ENCODE measurements at regions not wholly inside any gene's neighbourhood (a gene's known extent, or its start where the extent isn't known, plus 50 kb on each side); places are given as distances from the start of the nearest gene placed in this dataset.
"Not testable (repeated sequence)": the region's sequence is repeated elsewhere in the genome, so short reads cannot be mapped to it uniquely, and the experiment has no call there.

DNA sequence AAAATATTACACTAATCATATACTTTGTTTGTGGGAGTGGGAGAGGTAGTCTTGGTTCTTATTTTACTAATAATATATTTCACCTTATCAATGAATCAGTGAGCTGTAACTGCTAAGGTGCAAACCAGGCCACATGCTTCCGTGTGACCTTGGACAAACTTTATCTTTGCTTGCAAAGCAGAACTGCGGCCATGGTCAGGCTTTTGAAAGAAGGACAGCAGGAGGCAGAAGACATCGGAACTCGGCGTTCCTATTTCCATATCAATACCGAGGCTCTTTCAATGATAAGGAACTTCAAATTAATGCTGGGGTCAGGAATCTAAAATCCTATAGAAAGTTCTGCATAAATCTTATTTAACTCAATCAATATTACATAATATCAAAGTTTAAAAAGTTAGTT, 491.9 kb upstream of the PFKP start:
- no peak for DNase-seq (ENCODE audit: low read depth)

GRCh38 chr10:2572611-2573010, 494.7 kb upstream of the PFKP start:
- no peak for DNase-seq (ENCODE audit: low read depth)

- DNase-seq (ENCODE audit: low read depth): no peak
These were observed 510.5 kb upstream of the PFKP start for GRCh38 chr10:2556883-2557282.

GRCh38 chr10:2548071-2548470, 519.3 kb upstream of the PFKP start:
- DNase-seq (ENCODE audit: low read depth): no peak

- no peak for DNase-seq (ENCODE audit: low read depth)
These were observed 519.7 kb upstream of the PFKP start for GRCh38 chr10:2547606-2548005.

DNA sequence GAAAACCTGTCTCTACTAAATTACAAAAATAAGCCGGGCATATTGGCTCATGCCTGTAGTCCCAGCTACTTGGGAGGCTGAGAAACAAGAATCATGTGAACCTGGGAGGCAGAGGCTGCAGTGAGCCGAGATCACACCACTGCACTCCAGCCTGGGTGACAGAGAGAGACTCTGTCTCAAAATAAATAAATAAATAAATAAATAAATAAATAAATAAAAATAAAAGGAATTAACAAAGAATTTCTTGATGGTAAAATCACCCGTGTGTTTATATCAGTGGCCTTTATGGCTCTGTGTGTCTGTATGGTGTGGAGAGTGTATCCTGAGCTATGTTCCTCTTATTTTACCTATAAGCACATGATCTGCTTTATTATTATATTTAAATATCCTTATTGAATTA, 520.5 kb upstream of the PFKP start:
- not testable (repeated sequence) for DNase-seq (ENCODE audit: low read depth)

DNA sequence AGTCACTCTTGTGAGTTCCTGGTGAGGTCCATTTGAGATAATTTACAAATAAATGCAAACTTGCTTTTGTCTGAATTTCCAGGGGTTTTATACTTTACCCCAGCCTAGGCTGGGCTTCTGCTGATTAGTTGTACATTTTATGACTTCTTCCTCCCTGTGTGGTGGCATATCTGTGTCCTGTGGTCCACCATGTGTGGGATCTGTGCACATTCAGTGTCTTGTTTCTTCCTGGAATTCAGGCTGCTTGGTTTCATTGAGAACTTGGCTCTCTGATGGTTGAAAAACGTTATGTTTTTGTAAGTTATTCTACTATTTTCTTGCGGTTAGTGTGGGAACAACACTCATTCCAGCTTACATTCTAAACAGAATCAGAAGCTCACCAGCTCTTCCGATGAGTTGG, 523.4 kb upstream of the PFKP start:
- no peak for DNase-seq (ENCODE audit: low read depth)

DNA sequence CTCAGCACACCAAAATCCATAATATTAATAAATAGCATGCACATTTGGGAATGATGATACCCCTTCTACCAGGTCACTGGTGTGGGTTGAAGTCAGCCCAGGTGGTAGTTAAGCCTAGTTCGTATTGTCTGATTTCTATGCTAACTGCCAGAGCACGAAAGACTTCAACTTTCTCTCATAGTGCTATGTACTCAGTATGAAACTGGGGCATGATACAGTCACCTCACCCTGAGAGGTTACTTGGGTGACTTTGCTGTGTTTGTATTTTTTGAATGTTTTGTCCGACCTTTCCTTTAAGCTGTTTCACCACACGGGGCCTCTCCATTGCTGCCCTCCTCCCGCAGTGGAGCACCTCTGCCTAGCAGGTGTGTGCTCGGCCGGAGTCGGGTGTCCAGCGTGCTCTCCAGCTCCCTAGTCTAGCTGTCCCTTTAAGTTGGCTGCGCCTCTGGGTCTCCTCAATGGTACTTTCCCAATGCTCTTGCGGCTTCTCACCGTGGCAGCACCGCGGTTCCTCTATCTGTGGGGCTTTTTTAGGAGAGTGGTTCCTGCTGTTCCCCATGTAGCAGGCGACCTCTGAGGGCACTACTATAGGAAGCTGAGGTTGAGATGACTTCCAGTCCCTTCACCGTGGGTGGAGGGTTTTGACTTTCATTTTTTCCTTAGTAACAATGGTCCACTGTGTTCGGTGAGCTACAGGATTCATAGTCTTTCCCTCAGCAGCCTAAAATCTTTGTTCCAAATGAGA, 524.0 kb upstream of the PFKP start:
- DNase-seq (ENCODE audit: low read depth): no peak

- no peak for DNase-seq (ENCODE audit: low read depth)
These were observed 526.2 kb upstream of the PFKP start for GRCh38 chr10:2541176-2541575.

- DNase-seq (ENCODE audit: low read depth): no peak
These were observed 537.4 kb upstream of the PFKP start for GRCh38 chr10:2529945-2530344.

DNA sequence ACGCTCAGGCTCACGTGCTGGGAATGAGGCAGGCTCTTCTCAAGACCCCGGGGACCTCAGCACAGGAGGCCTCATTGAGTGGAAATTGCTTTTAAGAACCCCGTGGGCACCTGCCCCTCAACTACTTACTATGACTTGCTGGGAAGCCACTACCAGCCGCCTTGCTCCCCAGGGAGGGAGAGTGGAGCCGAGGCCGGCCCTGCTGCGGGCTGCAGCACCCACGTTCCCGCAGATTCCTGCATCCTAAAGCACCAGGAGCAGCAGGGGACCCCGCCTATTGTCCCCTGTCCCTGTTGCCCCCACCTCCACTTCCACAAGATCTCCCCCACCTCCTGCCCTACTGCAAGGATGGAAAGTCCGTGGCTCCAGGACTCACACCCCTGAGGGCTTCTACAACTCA, 541.6 kb upstream of the PFKP start:
- no peak for DNase-seq (ENCODE audit: low read depth)

- no peak for DNase-seq (ENCODE audit: low read depth)
These were observed 548.2 kb upstream of the PFKP start for GRCh38 chr10:2519139-2519538.

- peak; percentile 39 for DNase-seq (ENCODE audit: low read depth)
These were observed 558.2 kb upstream of the PFKP start for GRCh38 chr10:2509081-2509531.

DNA sequence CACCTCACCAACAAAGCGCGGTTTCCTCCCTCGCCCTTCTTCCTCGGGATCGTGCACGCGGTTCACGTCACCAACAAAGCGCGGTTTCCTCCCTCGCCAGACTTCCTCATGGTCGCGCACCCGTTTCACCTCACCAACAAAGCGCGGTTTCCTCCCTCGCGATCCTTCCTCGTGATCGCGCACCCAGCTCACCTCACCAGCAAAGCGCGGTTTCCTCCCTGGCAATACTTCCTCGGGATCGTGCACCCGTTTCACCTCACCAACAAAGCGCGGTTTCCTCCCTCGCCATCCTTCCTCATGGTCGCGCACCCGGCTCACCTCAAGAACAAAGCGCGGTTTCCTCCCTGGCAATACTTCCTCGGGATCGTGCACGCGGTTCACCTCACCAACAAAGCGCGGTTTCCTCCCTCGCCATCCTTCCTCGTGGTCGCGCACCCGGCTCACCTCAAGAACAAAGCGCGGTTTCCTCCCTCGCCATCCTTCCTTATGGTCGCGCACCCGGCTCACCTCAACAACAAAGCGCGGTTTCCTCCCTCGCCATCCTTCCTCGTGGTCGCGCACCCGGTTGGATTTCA, 565.9 kb upstream of the PFKP start:
- DNase-seq (ENCODE audit: low read depth): not testable (repeated sequence)

DNA sequence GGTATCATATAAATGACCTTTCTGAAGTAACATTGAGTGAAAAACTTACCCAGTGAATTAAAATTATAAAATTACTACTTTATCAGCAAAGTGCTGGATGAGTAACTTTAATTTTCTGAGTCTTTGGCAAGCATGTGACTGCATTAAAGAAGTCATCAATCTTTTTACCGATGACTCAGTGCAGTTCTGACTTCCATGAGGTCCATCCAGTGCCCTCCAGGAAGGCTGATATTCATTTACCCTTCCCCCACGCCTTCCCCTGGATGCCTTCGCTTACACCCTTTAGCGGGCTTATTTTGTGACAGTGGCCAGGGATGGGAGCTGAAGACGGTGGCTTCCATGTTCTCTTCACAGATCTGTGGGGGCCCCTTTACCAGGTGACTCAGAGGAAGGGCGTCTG, 572.9 kb upstream of the PFKP start:
- no peak for DNase-seq (ENCODE audit: low read depth)

DNA sequence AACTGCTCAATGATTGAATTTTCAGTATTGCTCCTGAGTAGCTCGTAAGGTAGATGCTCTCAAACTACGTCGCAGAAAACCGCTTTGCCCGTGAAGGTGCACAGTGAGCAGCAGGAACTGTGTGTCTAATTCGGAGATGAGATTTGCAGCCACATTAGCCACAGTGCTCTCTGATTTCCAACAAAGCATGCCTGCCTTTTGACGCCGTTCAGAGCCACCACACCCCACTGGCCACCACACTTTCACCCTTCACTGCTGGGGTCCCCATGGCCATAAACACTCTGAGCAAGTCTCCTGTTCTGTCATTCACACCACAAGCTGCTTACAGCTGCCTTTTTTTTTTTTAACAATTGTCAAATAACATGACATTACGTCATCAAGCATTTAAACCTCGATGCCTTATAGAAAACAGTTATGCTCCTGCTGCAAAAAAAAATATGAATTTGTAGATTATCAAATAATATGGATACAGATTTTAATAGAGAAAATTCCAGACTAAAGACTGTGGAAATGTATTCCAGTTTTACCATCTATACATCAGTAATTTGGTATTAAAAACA, 578.8 kb upstream of the PFKP start:
- no peak for DNase-seq (ENCODE audit: low read depth)

DNA sequence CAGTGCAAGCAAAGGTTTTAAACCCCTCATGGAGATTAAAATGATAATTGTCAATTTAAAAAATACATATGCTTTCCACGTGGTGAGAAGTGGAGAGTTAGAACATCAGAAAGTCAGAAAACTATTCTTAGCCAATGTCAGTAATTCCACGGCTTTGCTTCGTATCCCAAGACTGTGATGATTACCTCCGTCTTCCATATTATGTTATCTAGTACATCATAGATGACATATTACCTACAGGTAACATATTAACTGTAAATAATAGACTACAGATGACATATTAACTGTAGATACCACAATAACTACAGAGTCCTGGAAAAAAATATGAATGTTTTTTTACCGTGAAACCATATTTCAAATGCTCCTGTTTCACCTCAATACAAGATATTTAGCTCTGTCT, 579.4 kb upstream of the PFKP start:
- no peak for DNase-seq (ENCODE audit: low read depth)

GRCh38 chr10:2478656-2479055, 588.7 kb upstream of the PFKP start:
- no peak for DNase-seq (ENCODE audit: low read depth)

DNA sequence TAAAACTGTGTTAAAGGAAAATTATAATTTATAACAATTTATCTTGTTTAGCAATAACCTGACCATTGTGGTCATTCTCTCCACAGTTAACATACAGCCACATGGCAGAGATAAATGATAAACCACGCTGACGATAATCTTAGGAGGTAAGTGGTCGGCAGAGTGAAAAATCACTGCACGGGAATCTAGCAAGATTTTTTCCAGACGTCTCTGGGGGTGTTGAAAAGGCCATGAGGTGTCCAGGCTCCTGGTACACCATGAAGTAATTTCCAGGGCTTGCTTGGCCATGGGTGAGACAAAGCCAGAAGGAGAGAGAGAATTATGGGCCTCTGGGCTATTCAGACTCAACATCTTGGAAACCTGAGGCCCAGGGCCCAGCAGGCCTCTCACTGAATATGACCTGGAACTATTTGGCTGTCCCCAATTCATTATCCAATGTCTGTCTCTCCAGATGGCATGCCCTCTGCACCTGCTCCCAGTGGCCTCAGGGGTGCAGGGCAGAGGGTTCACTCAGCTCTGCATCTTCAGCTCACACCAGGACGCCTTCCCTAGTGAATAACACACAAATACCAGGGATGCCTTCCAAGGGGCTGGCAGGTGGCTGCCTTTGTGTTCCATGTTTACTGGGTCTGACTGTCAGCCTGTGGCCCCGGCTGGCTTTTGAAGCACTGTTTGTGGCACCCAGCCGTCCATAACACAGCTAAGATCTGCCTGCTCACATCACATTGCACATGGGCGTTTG, 590.4 kb upstream of the PFKP start:
- DNase-seq (ENCODE audit: low read depth): no peak

- DNase-seq (ENCODE audit: low read depth): no peak
These were observed 591.0 kb upstream of the PFKP start for GRCh38 chr10:2476218-2476811.

GRCh38 chr10:2475711-2476217, 591.6 kb upstream of the PFKP start:
- no peak for DNase-seq (ENCODE audit: low read depth)

- no peak for DNase-seq (ENCODE audit: low read depth)
These were observed 595.5 kb upstream of the PFKP start for GRCh38 chr10:2471811-2472210.
